Astrocyte (in vitro differentiated cells and primary cell): ENCODE measurements at regions not wholly inside any gene's neighbourhood (a gene's known extent, or its start where the extent isn't known, plus 50 kb on each side); places are given as distances from the start of the nearest gene placed in this dataset.

Source experiments
- DNase-seq: peaks from one replicate; pipeline ENCODE4 v3.0.0-alpha.2; 2010; ENCODE audit warnings: low read depth
- FAIRE-seq: peaks from 2 replicates; lab custom pipeline; 2011; peaks lifted over from hg19 to GRCh38; lab: Jason Lieb, UNC
- H2AFZ ChIP-seq: 2 replicates; pipeline ENCODE4 v1.6.0; 2012; ENCODE audit warnings: low read depth, low read length, inconsistent platforms
- H3K27ac ChIP-seq: 2 replicates; pipeline ENCODE4 v1.5.1; 2011; ENCODE audit warnings: low read depth, low read length, inconsistent platforms
- H3K27me3 ChIP-seq: 2 replicates; pipeline ENCODE4 v1.6.0; 2011; ENCODE audit warnings: low read length, inconsistent platforms; ENCODE audit not compliant: insufficient read depth
- H3K36me3 ChIP-seq: 2 replicates; pipeline ENCODE4 v1.5.1; 2011; ENCODE audit warnings: low read length, inconsistent platforms; ENCODE audit not compliant: insufficient read depth
- H3K4me1 ChIP-seq: 2 replicates; pipeline ENCODE4 v1.5.1; 2011; ENCODE audit warnings: low read length, inconsistent platforms; ENCODE audit not compliant: insufficient read depth
- H3K4me2 ChIP-seq: 2 replicates; pipeline ENCODE4 v1.6.0; 2012; ENCODE audit warnings: low read length, inconsistent platforms
- H3K4me3 ChIP-seq: 2 replicates; pipeline ENCODE4 v1.5.1; 2011; ENCODE audit warnings: low read depth, mild to moderate bottlenecking, low read length, inconsistent platforms; ENCODE audit not compliant: insufficient read depth
- H3K79me2 ChIP-seq: 2 replicates; pipeline ENCODE4 v1.6.0; 2012; ENCODE audit warnings: mild to moderate bottlenecking, low read length, inconsistent platforms; ENCODE audit not compliant: insufficient read depth
- H3K9ac ChIP-seq: 2 replicates; pipeline ENCODE4 v1.6.0; 2012; ENCODE audit warnings: mild to moderate bottlenecking, low read length, inconsistent platforms
- H3K9me3 ChIP-seq: 2 replicates; pipeline ENCODE4 v1.5.1; 2012; ENCODE audit warnings: low read depth, mild to moderate bottlenecking, low read length, inconsistent platforms; ENCODE audit not compliant: insufficient read depth
- H4K20me1 ChIP-seq: 2 replicates; pipeline ENCODE4 v1.6.0; 2012; ENCODE audit warnings: low read length, inconsistent platforms; ENCODE audit not compliant: insufficient read depth
- H3K27ac Mint-ChIP-seq: one replicate; pipeline ENCODE4 v1.8.0; 2021; ENCODE audit warnings: mild to moderate bottlenecking, mixed read lengths; ENCODE audit not compliant: unreplicated experiment
- H3K27me3 Mint-ChIP-seq: one replicate; pipeline ENCODE4 v1.8.0; 2021; ENCODE audit warnings: low read depth, mixed read lengths; ENCODE audit not compliant: unreplicated experiment
- H3K36me3 Mint-ChIP-seq: one replicate; pipeline ENCODE4 v1.8.0; 2021; ENCODE audit warnings: low read depth, mixed read lengths; ENCODE audit not compliant: unreplicated experiment
- H3K4me1 Mint-ChIP-seq: one replicate; pipeline ENCODE4 v1.8.0; 2021; ENCODE audit warnings: low read depth, mixed read lengths; ENCODE audit not compliant: unreplicated experiment
- H3K4me3 Mint-ChIP-seq: one replicate; pipeline ENCODE4 v1.8.0; 2021; ENCODE audit warnings: mild to moderate bottlenecking, moderate library complexity, mixed read lengths; ENCODE audit not compliant: unreplicated experiment
- H3K9me3 Mint-ChIP-seq: one replicate; pipeline ENCODE4 v1.8.0; 2021; ENCODE audit warnings: mild to moderate bottlenecking, mixed read lengths; ENCODE audit not compliant: unreplicated experiment
- EZH2 ChIP-seq: IDR thresholded peaks from 2 replicates; pipeline ENCODE4 v1.6.1; 2012; ENCODE audit warnings: mild to moderate bottlenecking, low read length, inconsistent platforms; ENCODE audit not compliant: insufficient read depth
- TF ChIP-seq, protein P1 (sequence below): IDR thresholded peaks from 2 replicates; pipeline ENCODE4 v1.5.1; 2011; ENCODE audit warnings: low read depth, mild to moderate bottlenecking, inconsistent platforms, low read length, moderate library complexity; ENCODE audit not compliant: insufficient read depth

DNA sequence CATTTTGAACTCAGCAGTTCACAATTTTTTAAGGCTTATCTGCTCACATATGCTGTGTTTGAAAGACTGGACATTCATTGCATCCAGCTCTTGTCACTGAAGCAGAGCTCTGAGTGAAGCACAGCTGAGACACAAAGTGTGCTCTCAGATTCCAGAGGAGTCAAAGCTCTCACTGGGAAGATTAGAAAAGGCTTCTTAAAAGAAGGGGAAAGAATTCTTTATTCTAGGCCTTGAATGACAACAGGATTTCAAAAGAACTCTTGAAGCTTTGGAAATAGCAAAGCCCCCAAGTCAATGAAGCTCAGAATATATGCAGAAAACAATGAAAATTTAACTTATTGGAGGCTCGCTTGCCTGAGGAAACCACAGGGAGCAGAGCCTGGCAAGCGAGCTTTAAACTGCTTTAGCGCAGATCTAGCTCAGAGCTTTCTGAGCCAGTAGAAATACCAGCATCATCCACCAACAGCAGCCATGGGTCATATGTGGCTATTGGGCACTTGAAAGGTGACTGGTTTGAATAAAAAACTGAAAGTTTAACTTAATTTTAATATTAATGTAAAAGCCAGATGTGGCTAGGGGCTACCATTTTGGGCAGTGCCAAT, 369.7 kb downstream of the OSR1 start:
- no peak for FAIRE-seq
- H3K4me1 Mint-ChIP-seq = peaks cover 42% of the 10 kb centered on the region

DNA sequence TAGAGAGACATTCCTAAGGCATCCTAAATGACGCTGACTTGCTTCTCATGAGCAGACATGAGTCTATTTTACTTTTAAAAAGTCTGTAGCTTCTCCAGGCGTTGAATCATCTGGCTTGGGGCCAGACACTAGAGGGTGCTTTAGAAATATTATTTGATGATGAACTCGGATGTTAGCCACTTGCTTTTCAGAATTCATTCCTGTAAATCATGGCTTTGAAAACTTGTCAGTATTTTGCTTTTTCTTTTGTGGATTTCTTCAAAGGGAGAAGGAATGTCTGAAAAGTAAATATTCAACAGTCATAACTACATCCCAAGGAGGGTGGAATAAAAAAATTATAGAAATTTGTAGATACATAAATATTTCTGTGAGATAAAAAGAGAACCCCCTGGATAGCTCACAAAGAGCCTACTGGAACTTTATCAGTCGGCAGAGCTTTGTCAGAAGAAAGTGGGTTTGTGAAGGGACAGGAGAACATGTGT, 370.8 kb downstream of the OSR1 start:
- TF ChIP-seq, protein P1, sequence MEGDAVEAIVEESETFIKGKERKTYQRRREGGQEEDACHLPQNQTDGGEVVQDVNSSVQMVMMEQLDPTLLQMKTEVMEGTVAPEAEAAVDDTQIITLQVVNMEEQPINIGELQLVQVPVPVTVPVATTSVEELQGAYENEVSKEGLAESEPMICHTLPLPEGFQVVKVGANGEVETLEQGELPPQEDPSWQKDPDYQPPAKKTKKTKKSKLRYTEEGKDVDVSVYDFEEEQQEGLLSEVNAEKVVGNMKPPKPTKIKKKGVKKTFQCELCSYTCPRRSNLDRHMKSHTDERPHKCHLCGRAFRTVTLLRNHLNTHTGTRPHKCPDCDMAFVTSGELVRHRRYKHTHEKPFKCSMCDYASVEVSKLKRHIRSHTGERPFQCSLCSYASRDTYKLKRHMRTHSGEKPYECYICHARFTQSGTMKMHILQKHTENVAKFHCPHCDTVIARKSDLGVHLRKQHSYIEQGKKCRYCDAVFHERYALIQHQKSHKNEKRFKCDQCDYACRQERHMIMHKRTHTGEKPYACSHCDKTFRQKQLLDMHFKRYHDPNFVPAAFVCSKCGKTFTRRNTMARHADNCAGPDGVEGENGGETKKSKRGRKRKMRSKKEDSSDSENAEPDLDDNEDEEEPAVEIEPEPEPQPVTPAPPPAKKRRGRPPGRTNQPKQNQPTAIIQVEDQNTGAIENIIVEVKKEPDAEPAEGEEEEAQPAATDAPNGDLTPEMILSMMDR = peak; percentile 36
- no peak for TF ChIP-seq EZH2
- no peaks in the 10 kb centered on the region for H3K79me2 ChIP-seq
- no peak overlapping the region for H3K4me3 Mint-ChIP-seq
- no peaks in the 10 kb centered on the region for H3K27me3 ChIP-seq
- H3K27ac ChIP-seq = peak overlapping the region; percentile 55
- H4K20me1 ChIP-seq = no peaks in the 10 kb centered on the region
- peak overlapping the region; percentile 89 for H3K27ac Mint-ChIP-seq
- no peaks in the 10 kb centered on the region for H3K9me3 ChIP-seq
- peaks cover 20% of the 10 kb centered on the region for H3K4me1 ChIP-seq
- no peaks in the 10 kb centered on the region for H3K36me3 ChIP-seq
- H3K4me2 ChIP-seq = peak overlapping the region; percentile 12
- no peak overlapping the region for H2AFZ ChIP-seq
- no peaks in the 10 kb centered on the region for H3K36me3 Mint-ChIP-seq
- H3K4me3 ChIP-seq = no peak overlapping the region
- H3K9me3 Mint-ChIP-seq = no peaks in the 10 kb centered on the region
- no peaks in the 10 kb centered on the region for H3K27me3 Mint-ChIP-seq
- no peak overlapping the region for H3K9ac ChIP-seq
- peak; percentile 92 for FAIRE-seq
- peaks cover 42% of the 10 kb centered on the region for H3K4me1 Mint-ChIP-seq
- DNase-seq = peak; percentile 91

More for the DNA sequence above, 369.7 kb downstream of the OSR1 start:
- Histone ChIP-seq H3K4me2 (no peak overlapping the region), H3K9me3 (no peaks in the 10 kb centered on the region), H4K20me1 (no peaks in the 10 kb centered on the region), H3K27ac (no peak overlapping the region), H3K9ac (no peak overlapping the region), H3K36me3 (no peaks in the 10 kb centered on the region), H3K4me3 (no peak overlapping the region), H3K27me3 (no peaks in the 10 kb centered on the region), H3K79me2 (no peaks in the 10 kb centered on the region), H2AFZ (no peak overlapping the region), H3K4me1 (peaks cover 20% of the 10 kb centered on the region)
- Mint-ChIP-seq H3K9me3 (no peaks in the 10 kb centered on the region), H3K4me3 (no peak overlapping the region), H3K27ac (peak overlapping the region; percentile 89), H3K27me3 (no peaks in the 10 kb centered on the region), H3K36me3 (no peaks in the 10 kb centered on the region)
- peak; percentile 3 for DNase-seq
- TF ChIP-seq, protein P1 = no peak
- no peak for TF ChIP-seq EZH2

DNA sequence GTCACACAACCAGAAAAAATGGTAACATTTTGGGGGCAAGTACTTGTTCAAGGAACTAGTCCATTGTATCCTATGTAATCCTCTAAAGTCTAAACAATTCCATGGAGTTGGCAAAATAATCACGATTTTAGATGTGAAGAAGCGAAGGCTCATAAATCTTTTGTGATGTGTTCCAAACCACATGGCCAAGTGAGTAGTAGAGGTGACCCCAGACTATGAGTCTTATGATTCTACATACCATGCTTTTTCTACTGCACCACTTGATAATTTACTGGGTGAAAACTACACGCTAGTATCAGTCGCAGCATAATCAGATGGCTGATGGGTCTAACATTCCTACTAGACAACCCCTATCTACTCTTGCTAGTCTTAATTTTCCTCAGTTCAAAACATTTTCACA, 371.4 kb downstream of the OSR1 start:
- no peaks in the 10 kb centered on the region for H3K27me3 ChIP-seq
- no peak overlapping the region for H3K4me3 Mint-ChIP-seq

More for the DNA sequence above, 371.4 kb downstream of the OSR1 start:
- TF ChIP-seq, protein P1 = no peak
- no peak for TF ChIP-seq EZH2
- H3K27ac ChIP-seq = peak overlapping the region; percentile 30
- no peaks in the 10 kb centered on the region for H3K9me3 ChIP-seq
- no peaks in the 10 kb centered on the region for H3K79me2 ChIP-seq
- no peaks in the 10 kb centered on the region for H3K36me3 ChIP-seq
- no peak overlapping the region for H2AFZ ChIP-seq
- FAIRE-seq (peak; percentile 59), DNase-seq (peak; percentile 77)
- peaks cover 20% of the 10 kb centered on the region for H3K4me1 ChIP-seq
- H3K9me3 Mint-ChIP-seq = no peaks in the 10 kb centered on the region
- H3K27me3 Mint-ChIP-seq = no peaks in the 10 kb centered on the region
- H3K4me2 ChIP-seq = no peak overlapping the region
- H4K20me1 ChIP-seq = no peaks in the 10 kb centered on the region
- H3K4me1 Mint-ChIP-seq = peaks cover 41% of the 10 kb centered on the region
- H3K9ac ChIP-seq = no peak overlapping the region
- no peak overlapping the region for H3K27ac Mint-ChIP-seq
- no peak overlapping the region for H3K4me3 ChIP-seq
- no peaks in the 10 kb centered on the region for H3K36me3 Mint-ChIP-seq
